ENCODE measurements at regions not wholly inside any gene's neighbourhood (a gene's known extent, or its start where the extent isn't known, plus 50 kb on each side); places are given as distances from the start of the nearest gene placed in this dataset.

DNA sequence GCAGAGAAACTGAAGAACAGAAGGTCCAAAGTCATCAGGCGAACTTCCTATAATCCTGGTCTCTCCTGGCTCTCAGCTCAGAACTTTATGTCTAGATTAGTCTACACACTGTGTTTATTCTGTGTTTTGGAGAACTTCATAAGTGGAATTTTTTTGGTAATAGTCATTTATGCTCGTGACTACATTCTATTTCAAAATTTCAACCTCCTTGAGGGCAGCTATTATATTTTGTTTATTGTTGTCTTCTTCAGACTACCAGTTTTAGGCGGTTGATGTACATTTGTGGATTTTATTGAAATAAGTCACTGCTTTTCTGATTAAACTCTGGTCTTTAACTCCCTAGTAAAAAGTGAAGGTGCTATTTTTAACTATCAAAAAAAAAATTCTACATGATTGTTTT, 816.6 kb downstream of the SATB2 start:
- no peak for DNase-seq
- H3K4me1 ChIP-seq = no peaks in the 10 kb centered on the region
- H3K36me3 ChIP-seq = no peaks in the 10 kb centered on the region

DNA sequence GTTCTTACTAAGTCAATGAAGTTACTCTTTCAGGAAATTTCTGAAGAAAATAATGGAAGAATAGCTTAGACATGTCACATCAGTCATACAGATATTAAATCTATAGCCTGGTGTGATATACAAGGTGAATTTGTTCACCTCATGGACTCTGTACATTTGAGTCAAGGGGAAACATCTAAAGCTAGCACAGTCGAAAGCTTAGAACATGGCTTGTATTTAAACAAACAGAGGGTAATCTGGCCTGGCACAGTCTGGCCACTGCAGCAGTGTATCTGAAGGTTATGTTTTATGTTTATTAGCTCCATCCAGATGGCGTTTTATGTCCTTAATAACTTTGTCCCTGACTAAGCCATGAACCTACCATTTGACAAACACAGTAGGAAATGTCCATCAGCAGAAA, 817.3 kb downstream of the SATB2 start:
- TF ChIP-seq, protein P1, sequence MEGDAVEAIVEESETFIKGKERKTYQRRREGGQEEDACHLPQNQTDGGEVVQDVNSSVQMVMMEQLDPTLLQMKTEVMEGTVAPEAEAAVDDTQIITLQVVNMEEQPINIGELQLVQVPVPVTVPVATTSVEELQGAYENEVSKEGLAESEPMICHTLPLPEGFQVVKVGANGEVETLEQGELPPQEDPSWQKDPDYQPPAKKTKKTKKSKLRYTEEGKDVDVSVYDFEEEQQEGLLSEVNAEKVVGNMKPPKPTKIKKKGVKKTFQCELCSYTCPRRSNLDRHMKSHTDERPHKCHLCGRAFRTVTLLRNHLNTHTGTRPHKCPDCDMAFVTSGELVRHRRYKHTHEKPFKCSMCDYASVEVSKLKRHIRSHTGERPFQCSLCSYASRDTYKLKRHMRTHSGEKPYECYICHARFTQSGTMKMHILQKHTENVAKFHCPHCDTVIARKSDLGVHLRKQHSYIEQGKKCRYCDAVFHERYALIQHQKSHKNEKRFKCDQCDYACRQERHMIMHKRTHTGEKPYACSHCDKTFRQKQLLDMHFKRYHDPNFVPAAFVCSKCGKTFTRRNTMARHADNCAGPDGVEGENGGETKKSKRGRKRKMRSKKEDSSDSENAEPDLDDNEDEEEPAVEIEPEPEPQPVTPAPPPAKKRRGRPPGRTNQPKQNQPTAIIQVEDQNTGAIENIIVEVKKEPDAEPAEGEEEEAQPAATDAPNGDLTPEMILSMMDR (IDR thresholded peaks at IDR 0.05; ENCODE audit: low read depth, low read length) = no peak
- no peak overlapping the region for H3K4me3 ChIP-seq (ENCODE audit: low read depth, low read length)
- H3K36me3 ChIP-seq = no peaks in the 10 kb centered on the region
- no peaks in the 10 kb centered on the region for H3K9me3 ChIP-seq
- H3K4me1 ChIP-seq = no peaks in the 10 kb centered on the region
- H3K27me3 ChIP-seq = no peaks in the 10 kb centered on the region
- DNase-seq = no peak

More for the DNA sequence above, 816.6 kb downstream of the SATB2 start:
- Histone ChIP-seq H3K4me3 (ENCODE audit: low read depth, low read length) (no peak overlapping the region), H3K9me3 (no peaks in the 10 kb centered on the region), H3K27me3 (no peaks in the 10 kb centered on the region)
- TF ChIP-seq, protein P1 (IDR thresholded peaks at IDR 0.05; ENCODE audit: low read depth, low read length) = no peak

DNA sequence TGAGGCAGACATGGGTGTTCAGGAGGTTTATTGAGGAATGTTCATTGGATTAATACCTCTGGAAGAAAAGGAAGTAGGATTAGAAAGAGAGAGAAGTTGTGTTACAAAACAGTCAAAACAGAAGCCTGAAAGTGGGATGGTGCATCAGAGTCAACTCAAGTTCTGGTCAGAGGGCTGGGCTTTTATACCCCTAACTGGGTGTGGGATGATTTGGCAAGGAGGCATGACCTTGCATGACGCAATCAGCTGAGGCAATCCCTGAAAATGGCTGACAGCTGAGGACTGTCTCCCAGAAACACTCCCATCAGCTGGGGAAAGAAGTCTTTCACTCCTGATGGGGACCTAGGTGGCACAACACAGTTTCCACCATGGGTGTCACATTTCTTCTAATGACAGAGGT, 818.2 kb downstream of the SATB2 start:
- no peaks in the 10 kb centered on the region for H3K9me3 ChIP-seq
- H3K27me3 ChIP-seq = no peaks in the 10 kb centered on the region
- no peak for DNase-seq
- H3K36me3 ChIP-seq = no peaks in the 10 kb centered on the region
- H3K4me1 ChIP-seq = no peaks in the 10 kb centered on the region
- TF ChIP-seq, protein P1 (IDR thresholded peaks at IDR 0.05; ENCODE audit: low read depth, low read length) = no peak
- no peak overlapping the region for H3K4me3 ChIP-seq (ENCODE audit: low read depth, low read length)

- Histone ChIP-seq H3K4me1 (no peaks in the 10 kb centered on the region), H3K27me3 (no peaks in the 10 kb centered on the region), H3K4me3 (ENCODE audit: low read depth, low read length) (no peak overlapping the region), H3K9me3 (no peaks in the 10 kb centered on the region), H3K36me3 (no peaks in the 10 kb centered on the region)
- TF ChIP-seq, protein P1 (IDR thresholded peaks at IDR 0.05; ENCODE audit: low read depth, low read length) = no peak
- no peak for DNase-seq
These were observed 819.2 kb downstream of the SATB2 start for GRCh38 chr2:198638577-198638976.

GRCh38 chr2:198630384-198630783, 826.0 kb downstream of the PLCL1 start:
- no peak for DNase-seq
- H3K27me3 ChIP-seq = no peaks in the 10 kb centered on the region; the same call in 1 of the 2 replicates
- no peaks in the 10 kb centered on the region for H3K9me3 ChIP-seq
- H3K4me1 ChIP-seq = no peaks in the 10 kb centered on the region
- TF ChIP-seq, protein P1 (IDR thresholded peaks at IDR 0.05; ENCODE audit: low read depth, low read length) = no peak
- no peaks in the 10 kb centered on the region for H3K36me3 ChIP-seq
- no peak overlapping the region for H3K4me3 ChIP-seq (ENCODE audit: low read depth, low read length)

- Histone ChIP-seq H3K4me3 (ENCODE audit: low read depth, low read length) (no peak overlapping the region), H3K36me3 (no peaks in the 10 kb centered on the region), H3K27me3 (no peaks in the 10 kb centered on the region; the same call in 1 of the 2 replicates), H3K9me3 (no peaks in the 10 kb centered on the region), H3K4me1 (no peaks in the 10 kb centered on the region)
- TF ChIP-seq, protein P1 (IDR thresholded peaks at IDR 0.05; ENCODE audit: low read depth, low read length) = no peak
- DNase-seq = no peak
These were observed 824.2 kb downstream of the PLCL1 start for GRCh38 chr2:198628596-198628995.

Measured in BE2C (cell line).